GM19193 (cell line): ENCODE measurements at regions not wholly inside any gene's neighbourhood (a gene's known extent, or its start where the extent isn't known, plus 50 kb on each side); places are given as distances from the start of the nearest gene placed in this dataset.

Source experiments
- POLR2A ChIP-seq: IDR thresholded peaks from 4 replicates; pipeline ENCODE4 v1.6.1; 2011; ENCODE audit not compliant: insufficient read depth, insufficient read length; ENCODE audit errors: extremely low read depth

GRCh38 chr15:62464705-62465104 is 299.6 kb upstream of the C2CD4B start:
- no peak for TF ChIP-seq POLR2A

DNA sequence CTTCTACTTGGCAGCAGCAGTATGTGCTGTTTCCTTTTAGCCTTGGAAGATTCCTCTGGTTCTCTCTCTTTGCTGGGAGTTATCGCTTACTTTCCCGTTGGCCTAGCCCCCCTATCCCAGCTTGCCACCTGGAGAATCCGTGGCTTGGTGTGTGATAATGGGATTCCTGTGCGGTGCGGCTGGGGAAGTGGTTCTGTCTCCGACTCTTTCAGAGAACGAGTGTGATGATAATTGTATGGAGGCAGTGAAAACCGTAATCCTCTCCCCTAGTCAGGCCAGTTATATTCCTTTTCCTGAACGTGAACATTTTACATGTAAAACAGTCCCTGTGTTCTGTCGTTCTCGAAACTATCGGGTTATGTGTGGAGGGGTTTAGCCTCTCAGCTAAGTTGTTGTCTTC is 300.1 kb upstream of the C2CD4B start:
- TF ChIP-seq POLR2A = no peak

- TF ChIP-seq POLR2A = no peak
Measured at GRCh38 chr15:62469478-62469873, 304.4 kb upstream of the C2CD4B start.

DNA sequence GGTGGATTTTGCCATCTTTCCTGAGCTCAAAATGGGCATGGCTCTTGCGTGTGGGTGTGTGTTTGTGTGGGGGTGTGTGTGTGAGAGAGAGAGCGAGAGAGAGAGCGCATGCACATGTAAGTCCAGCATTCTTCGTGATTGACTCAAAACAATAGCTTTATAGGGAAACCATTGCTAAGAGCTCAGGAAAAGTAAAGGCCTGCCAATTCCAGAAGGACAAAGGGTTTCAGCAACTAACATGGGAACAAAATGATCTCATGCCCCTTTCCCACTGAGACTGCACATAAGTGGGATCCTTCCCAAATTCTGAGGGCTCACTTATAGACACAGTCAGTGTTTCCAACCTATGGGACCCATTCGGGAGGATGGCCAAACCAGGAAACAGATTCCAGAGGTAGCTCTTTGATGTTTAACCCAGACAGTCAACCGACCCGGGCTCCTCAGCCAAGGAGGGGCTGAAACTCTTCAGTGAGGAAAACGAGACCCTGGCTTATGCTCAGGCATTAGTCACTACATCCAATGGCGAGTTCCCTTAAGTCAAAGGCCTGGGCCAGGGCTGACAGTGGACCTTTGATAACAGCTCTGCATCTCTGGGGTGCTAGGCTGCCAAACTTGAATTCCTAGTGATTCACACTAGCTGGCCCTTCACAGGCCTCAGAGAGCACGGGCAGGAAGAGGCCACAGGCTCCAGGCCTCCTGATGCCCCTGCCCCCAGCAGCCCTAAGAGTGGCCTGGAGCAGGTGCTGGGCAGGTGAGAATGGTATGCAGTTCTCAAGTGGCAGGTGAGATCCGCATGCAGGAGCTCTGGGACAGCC is 305.0 kb upstream of the C2CD4B start:
- TF ChIP-seq POLR2A = no peak

DNA sequence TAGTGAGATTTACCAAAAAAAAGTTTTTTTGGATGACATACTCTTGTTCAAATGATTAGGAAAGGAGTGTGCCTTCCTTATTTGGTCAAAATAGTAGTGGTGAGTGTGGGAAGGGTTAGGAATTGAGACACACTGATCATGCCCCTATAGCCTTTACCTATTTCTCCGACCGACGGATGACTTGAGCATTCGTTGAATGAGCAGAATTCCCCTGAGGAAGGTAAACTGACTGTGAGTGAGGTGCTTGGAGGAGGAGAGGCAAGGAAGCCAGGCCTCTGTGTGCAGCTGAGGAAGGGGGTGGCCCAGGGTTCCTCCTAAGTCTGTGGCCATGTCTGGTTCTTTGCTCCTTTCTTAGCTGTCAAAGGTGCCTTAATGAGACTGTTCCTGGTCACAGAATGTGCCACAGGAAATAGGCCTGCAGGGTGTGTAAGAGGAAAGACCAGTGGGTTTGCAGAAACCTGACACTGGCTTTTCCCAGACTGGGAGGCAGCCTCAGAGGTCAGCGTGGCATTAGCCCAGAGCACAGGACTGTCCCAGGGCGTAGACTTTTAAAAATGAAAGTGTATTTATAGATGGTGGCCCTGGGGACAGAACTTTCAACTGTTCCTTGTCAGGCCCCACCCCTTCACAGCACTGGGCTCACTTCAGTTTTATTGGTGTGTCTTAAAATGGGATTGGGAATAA is 307.7 kb upstream of the C2CD4B start:
- no peak for TF ChIP-seq POLR2A

DNA sequence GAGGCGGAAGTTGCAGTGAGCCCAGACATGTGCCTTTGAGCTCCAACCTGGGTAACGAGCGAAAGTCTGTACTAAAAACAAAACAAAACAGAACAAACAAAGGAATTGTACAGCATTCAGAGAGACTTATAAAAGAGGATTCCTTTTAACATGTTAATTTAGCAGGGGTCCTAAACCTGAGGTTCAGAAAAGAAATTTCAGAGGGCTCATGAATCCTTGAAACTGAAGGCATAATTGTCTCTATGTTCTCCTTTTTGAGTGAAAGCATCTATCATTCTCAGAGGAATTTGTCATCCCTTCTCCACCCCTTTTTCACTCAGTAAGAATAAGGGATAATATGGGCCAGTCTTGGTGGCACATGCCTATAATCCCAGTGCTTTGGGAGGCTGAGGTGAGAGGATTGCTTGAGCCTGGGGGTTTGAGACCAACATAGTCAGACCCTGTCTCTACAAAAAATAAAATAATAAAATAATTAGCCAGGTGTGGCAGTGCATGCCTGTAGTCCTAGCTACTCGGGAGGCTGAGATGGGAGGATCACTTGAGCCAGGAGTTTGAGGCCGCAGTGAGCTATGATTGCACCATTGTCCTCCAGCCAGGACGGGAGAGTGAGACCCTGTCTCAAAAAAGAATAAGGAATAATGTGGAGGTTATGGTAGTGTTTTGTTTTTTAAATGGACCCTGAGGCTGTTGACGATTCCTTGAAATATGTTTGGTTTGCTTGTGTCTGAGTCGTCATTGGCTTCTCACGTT is 309.1 kb upstream of the C2CD4B start:
- TF ChIP-seq POLR2A = no peak

DNA sequence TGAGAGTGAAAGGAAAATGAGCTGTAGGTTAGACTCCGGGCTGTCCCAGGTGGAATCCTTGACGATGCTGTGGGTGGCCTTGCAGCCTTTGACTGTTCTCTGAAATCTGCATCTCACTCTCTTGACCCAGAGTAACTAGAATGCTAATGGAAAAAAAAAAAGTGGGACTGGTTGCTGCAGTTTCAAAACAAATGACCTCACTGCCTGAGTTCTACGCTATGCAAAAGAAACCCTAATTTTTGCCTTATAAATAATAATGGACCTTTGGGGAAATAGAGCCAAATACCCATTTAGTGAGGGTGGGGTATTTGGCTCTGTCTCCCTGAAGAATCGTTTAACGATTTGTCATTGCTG is 309.7 kb upstream of the C2CD4B start:
- no peak for TF ChIP-seq POLR2A

- no peak for TF ChIP-seq POLR2A
Measured at GRCh38 chr15:62475591-62475990, 310.5 kb upstream of the C2CD4B start.

DNA sequence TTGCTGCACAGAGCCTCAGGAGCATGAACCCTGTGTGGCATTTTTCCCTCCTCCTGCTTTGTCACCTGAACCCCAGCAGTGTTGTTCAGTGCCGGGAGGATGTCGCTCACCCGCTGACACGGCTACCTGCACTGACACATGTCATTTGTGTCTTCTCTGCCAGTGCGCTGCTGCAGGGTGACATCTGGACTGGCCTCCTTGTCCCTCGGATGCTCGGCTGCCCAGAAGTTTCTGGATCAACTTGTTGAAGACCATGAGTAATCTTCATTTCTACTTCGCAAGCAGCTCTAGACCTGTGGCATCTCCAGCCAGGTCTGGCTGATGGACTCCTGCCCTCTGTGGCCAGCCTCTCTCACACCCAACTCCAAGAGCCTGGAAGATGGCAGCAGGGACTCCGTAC is 311.1 kb upstream of the C2CD4B start:
- no peak for TF ChIP-seq POLR2A

DNA sequence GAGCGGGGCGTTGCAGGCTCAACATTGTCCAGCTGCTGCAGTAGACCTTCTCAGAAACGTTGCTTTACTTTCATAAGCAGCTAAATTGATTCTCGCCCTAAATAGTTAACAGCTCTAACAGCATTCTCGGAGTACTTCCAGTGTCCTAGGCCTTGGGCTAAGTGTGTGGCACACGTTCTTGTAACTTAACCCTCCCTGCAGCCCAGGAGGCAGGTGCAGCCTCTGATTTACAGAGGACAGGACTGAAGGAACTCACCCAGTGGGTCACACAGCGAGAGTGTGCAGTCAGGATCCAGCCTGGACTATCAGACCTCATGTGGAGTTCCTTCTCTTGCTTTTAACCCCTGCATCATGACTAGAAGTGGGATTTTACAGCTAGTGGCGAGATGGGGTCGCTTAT is 312.8 kb upstream of the C2CD4B start:
- TF ChIP-seq POLR2A = no peak

DNA sequence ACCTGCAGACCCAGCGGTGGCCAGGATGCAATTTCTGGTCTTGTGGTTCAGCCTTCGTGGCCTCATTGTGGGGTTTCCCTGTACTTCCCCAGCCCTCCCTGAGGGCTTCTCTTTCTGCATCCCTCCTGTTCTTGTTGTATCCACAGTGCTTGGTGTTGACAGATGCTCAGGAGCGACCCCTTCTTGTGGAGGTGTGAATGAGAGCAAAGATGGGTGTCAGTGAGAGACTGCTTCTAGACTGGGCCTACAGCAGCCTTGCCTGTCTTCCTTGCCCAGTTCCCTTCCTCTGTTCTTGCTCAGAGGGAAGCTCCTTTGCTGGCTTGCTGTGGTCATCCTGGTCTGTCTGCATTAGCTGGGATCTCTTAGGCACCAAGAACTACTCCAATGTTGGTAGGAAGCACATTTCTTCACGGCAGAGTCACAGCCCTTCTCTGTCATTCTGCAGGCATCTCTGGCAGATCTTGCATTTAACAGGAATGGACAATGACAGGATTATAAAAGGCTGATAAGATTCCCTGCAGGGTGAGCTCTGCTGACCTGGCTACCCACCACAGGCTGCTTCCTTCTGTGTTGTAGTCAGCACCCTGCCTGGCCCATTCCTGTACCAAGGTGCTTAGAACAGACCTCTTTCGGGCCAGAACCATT is 317.8 kb upstream of the C2CD4B start:
- TF ChIP-seq POLR2A = no peak

- no peak for TF ChIP-seq POLR2A
Measured at GRCh38 chr15:62483814-62484213, 318.7 kb upstream of the C2CD4B start.

DNA sequence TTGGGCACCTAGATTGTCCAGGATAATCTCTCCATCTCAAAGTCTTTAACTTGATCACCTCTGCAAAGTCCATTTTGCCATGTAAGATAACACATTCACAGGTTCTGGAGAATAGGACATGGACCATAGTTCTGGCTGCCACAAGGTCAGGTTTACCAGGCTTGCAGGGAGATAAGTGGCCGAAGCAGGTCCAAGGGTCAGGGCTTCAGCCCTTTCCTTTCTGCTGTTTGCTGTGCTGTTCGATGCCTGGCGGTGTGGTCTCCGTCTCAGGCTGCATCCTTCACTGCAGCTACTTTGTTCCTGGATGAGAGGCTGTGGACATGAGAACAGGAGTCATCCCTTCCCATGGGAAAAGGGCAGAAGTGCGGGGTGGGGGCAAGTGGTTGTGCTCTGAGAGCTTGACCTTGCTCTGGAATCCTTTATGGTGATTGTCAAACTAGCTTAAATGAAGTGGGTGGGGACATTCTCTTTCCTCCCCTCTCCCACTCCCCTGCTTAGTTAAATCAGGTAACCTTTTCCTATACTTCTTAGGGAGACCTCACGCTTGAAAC is 320.2 kb upstream of the C2CD4B start:
- TF ChIP-seq POLR2A = no peak

- TF ChIP-seq POLR2A = no peak
Measured at GRCh38 chr15:62486041-62486440, 321.0 kb upstream of the C2CD4B start.

DNA sequence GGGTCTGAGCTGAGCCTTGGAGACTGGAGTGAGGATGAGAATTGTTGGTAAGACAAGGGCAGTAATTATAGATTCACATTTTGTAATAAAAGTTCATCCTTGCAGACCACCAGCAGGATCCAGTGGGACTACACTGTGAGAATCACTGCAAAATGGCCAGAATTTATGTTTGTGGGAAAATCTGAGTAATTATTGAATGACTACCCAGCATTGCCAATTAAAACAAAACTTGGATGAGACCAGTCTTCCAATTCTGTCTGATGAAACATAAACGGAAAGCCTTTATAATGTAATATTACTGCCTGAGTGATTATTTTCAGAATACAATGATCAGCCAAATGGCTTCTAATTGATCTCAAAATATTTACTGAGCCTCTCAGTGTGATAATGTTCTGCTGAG is 323.3 kb upstream of the C2CD4B start:
- TF ChIP-seq POLR2A = no peak
